Endothelial cell of umbilical vein (primary cell): ENCODE measurements at regions not wholly inside any gene's neighbourhood (a gene's known extent, or its start where the extent isn't known, plus 50 kb on each side); places are given as distances from the start of the nearest gene placed in this dataset.

Experiments used
- BruUV-seq: library from RNA; stranded (reverse); fragments of 400-500 nt; replicated peaks from 2 replicates; lab custom pipeline; 2021; lab: Mats Ljungman, UMichigan
- CTCF ChIA-PET: fragments of 300-600, 350-600 bp; sonication (Branson Sonifier 250); formaldehyde crosslinking; loops from one replicate; lab custom pipeline; 2021; ENCODE audit warnings: antibody characterized with exemption, inconsistent platforms; lab: Charles Lee
- POLR2A ChIA-PET: fragments of 300-600, 350-600 bp; sonication (Branson Sonifier 250); formaldehyde crosslinking; loops from one replicate; lab custom pipeline; 2021; ENCODE audit warnings: antibody characterized with exemption, inconsistent platforms; lab: Charles Lee
- DNase-seq: peaks from one replicate; pipeline ENCODE4 v3.0.0-alpha.2; 2011; ENCODE audit warnings: low read depth, low spot score
- FAIRE-seq: peaks from 2 replicates; lab custom pipeline; 2011; peaks lifted over from hg19 to GRCh38; lab: Jason Lieb, UNC
- H2AFZ ChIP-seq: 2 replicates; pipeline ENCODE4 v1.6.0; 2012; ENCODE audit warnings: low read depth, low read length, control low read depth, inconsistent platforms
- H3K27ac ChIP-seq: 2 replicates; pipeline ENCODE4 v1.5.1; 2011; ENCODE audit warnings: low read depth, mild to moderate bottlenecking, control low read depth, low read length, moderate library complexity; ENCODE audit not compliant: insufficient read depth
- H3K27me3 ChIP-seq, 2 experiments: 2 replicates each; pipeline versions ENCODE4 v1.6.0 to v1.6.1; 2011; ENCODE audit warnings: low read length in 2 of 2, mixed read lengths in 1 of 2; ENCODE audit not compliant: control insufficient read depth in 2 of 2, insufficient read depth in 2 of 2
- H3K36me3 ChIP-seq, 2 experiments: 2 replicates in 1 of 2; 3 replicates in 1 of 2; pipeline ENCODE4 v1.5.1; 2011; ENCODE audit warnings: low read length in 2 of 2, mild to moderate bottlenecking in 1 of 2, moderate library complexity in 1 of 2; ENCODE audit not compliant: control insufficient read depth in 2 of 2, insufficient read depth in 2 of 2; ENCODE audit errors: extremely low read depth in 1 of 2
- H3K4me1 ChIP-seq: 3 replicates; pipeline ENCODE4 v1.5.1; 2011; ENCODE audit warnings: mild to moderate bottlenecking, low read length; ENCODE audit not compliant: control insufficient read depth, insufficient read depth; ENCODE audit errors: extremely low read depth
- H3K4me2 ChIP-seq: 2 replicates; pipeline ENCODE4 v1.6.1; 2011; ENCODE audit warnings: low read length, control low read depth, mixed read lengths; ENCODE audit not compliant: insufficient read depth
- H3K4me3 ChIP-seq, 3 experiments: fragments of 200-600 bp in 1 of 3; sonication (generic), shearing (Covaris generic) in 1 of 3; replicated peaks in 1 of 3; 2 replicates each; pipeline ENCODE4 v1.5.1; 2011 to 2016; ENCODE audit warnings: control low read depth in 3 of 3, low read length in 3 of 3, mild to moderate bottlenecking in 2 of 3, inconsistent platforms in 1 of 3, low read depth in 1 of 3, moderate library complexity in 1 of 3; ENCODE audit not compliant: insufficient read depth in 1 of 3
- H3K79me2 ChIP-seq: 2 replicates; pipeline ENCODE4 v1.6.0; 2012; ENCODE audit warnings: low read length, inconsistent platforms; ENCODE audit not compliant: control insufficient read depth, insufficient read depth
- H3K9ac ChIP-seq: replicated peaks from 2 replicates; pipeline ENCODE3; 2011; ENCODE audit warnings: low read length, control low read depth; ENCODE audit not compliant: insufficient read depth; ENCODE audit errors: extremely low read depth
- H3K9me1 ChIP-seq: replicated peaks from 3 replicates; pipeline ENCODE4 v1.6.0; 2011; ENCODE audit warnings: mild to moderate bottlenecking, low read length; ENCODE audit not compliant: control insufficient read depth, insufficient read depth; ENCODE audit errors: extremely low read depth
- H3K9me3 ChIP-seq: replicated peaks from 2 replicates; pipeline ENCODE4 v1.5.1; 2012; ENCODE audit warnings: low read length, inconsistent platforms; ENCODE audit not compliant: control insufficient read depth, insufficient read depth
- H4K20me1 ChIP-seq: replicated peaks from 2 replicates; pipeline ENCODE3; 2011; ENCODE audit warnings: mild to moderate bottlenecking, low read length; ENCODE audit not compliant: control insufficient read depth, insufficient read depth; ENCODE audit errors: extremely low read depth
- EZH2 ChIP-seq: IDR thresholded peaks from 2 replicates; pipeline ENCODE4 v1.6.1; 2012; ENCODE audit warnings: borderline replicate concordance, low read depth, mild to moderate bottlenecking, moderate library complexity, low read length, inconsistent platforms; ENCODE audit not compliant: severe bottlenecking
- FOS ChIP-seq: IDR thresholded peaks from 2 replicates; pipeline ENCODE4 v1.6.1; 2011; ENCODE audit warnings: mild to moderate bottlenecking, low read length, moderate library complexity, borderline replicate concordance; ENCODE audit not compliant: insufficient read depth
- GATA2 ChIP-seq: IDR thresholded peaks from 2 replicates; pipeline ENCODE4 v1.7.0; 2011; ENCODE audit warnings: low read depth, mild to moderate bottlenecking, moderate library complexity, mixed read lengths, low read length; ENCODE audit not compliant: insufficient read length, insufficient read depth
- JUN ChIP-seq: IDR thresholded peaks from 2 replicates; pipeline ENCODE4 v1.6.1; 2011; ENCODE audit warnings: borderline replicate concordance, low read depth; ENCODE audit not compliant: insufficient read length, insufficient read depth
- MAX ChIP-seq: IDR thresholded peaks from 2 replicates; pipeline ENCODE4 v1.6.1; 2011; ENCODE audit not compliant: insufficient read depth, insufficient read length
- MYC ChIP-seq: IDR thresholded peaks from one replicate; pipeline ENCODE4 v1.6.1; 2011; ENCODE audit warnings: mild to moderate bottlenecking, low read depth, low read length
- POLR2A ChIP-seq: IDR thresholded peaks from 2 replicates; pipeline ENCODE4 v1.6.1; 2012; ENCODE audit warnings: low read depth, mild to moderate bottlenecking, control low read depth, low read length
- POLR2AphosphoS5 ChIP-seq: IDR thresholded peaks from 2 replicates; pipeline ENCODE4 v1.6.1; 2012; ENCODE audit warnings: low read depth, mild to moderate bottlenecking, control low read depth, low read length, moderate library complexity; ENCODE audit not compliant: insufficient read depth
- dilution Hi-C: fragments of 300-500 bp; cut with MboI; formaldehyde crosslinking; loops from one replicate; pipeline ENCODE4 v1.15.0; 2019; ENCODE audit warnings: low sequenced_read_pairs; ENCODE audit not compliant: extremely low pct_ligation_motif_present
- intact Hi-C: fragments of 100-400 bp; cut with micrococcal nuclease; formaldehyde crosslinking; loops from one replicate; pipeline ENCODE4 v1.10.0; 2022

DNA sequence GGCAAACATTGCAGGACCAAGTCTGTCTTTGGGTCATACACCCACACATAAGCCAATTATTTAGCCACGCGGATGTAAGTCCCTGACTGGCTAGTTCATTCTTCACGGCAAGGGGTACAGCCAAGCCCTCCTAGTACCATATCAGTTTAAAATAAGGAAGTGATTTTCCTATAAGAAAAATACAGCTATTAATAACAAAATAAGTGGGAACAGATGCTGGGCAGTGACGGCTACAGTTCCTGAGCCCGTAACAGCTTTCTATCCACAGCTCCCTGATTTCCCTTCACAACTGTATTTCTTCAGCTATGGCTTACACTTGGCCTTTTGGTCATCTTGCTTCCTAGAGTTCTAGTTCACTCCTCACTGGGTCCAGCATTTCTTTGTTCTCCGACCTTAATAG, 542.4 kb upstream of the C16orf82 start:
- no peak overlapping the region for H3K4me2 ChIP-seq
- intact Hi-C loops, result no loop called here
- DNase-seq (no peak), FAIRE-seq (no peak)
- BruUV-seq, result no TSS peak
- no peak for TF ChIP-seq EZH2
- no peak for TF ChIP-seq MYC
- TF ChIP-seq POLR2A, result no peak
- no peak overlapping the region for H3K27ac ChIP-seq
- ChIA-PET CTCF (no interaction called here), POLR2A (no interaction called here)
- H3K9me3 ChIP-seq, result no peaks in the 10 kb centered on the region
- H3K27me3 ChIP-seq, result no peaks in the 10 kb centered on the region
- H3K79me2 ChIP-seq, result no peaks in the 10 kb centered on the region
- no peak overlapping the region for H2AFZ ChIP-seq
- H3K4me1 ChIP-seq, result no peaks in the 10 kb centered on the region
- no peak overlapping the region for H3K9ac ChIP-seq
- dilution Hi-C loops, result no loop called here
- no peak overlapping the region for H3K4me3 ChIP-seq
- H3K9me1 ChIP-seq, result no peaks in the 10 kb centered on the region
- no peaks in the 10 kb centered on the region for H4K20me1 ChIP-seq
- H3K36me3 ChIP-seq, result no peaks in the 10 kb centered on the region

GRCh38 chr16:26524846-26525245, 541.9 kb upstream of the C16orf82 start:
- Histone ChIP-seq H3K9ac (no peak overlapping the region), H3K9me1 (no peaks in the 10 kb centered on the region), H3K9me3 (no peaks in the 10 kb centered on the region), H3K4me1 (no peaks in the 10 kb centered on the region), H3K4me2 (no peak overlapping the region), H3K79me2 (no peaks in the 10 kb centered on the region), H2AFZ (no peak overlapping the region), H3K27ac (no peak overlapping the region), H3K27me3 (no peaks in the 10 kb centered on the region), H3K36me3 (no peaks in the 10 kb centered on the region), H4K20me1 (no peaks in the 10 kb centered on the region), H3K4me3 (no peak overlapping the region)
- dilution Hi-C loops, result no loop called here
- intact Hi-C loops, result no loop called here
- ChIA-PET CTCF (no interaction called here), POLR2A (no interaction called here)
- DNase-seq (no peak), FAIRE-seq (no peak)
- no peak for TF ChIP-seq GATA2
- no peak for TF ChIP-seq POLR2AphosphoS5
- TF ChIP-seq MAX, result no peak
- no peak for TF ChIP-seq EZH2
- no peak for TF ChIP-seq FOS
- no peak for TF ChIP-seq POLR2A
- no peak for TF ChIP-seq JUN
- BruUV-seq, result no TSS peak
